Left lung (tissue), 4 donors: ENCODE measurements at regions not wholly inside any gene's neighbourhood (a gene's known extent, or its start where the extent isn't known, plus 50 kb on each side); places are given as distances from the start of the nearest gene placed in this dataset.

Experiments used
- ATAC-seq: fragments of 200-7000 bp; cut with Tn5 transposase; one replicate; pipeline ENCODE4 v1.9.1; 2020; ENCODE audit warnings: moderate library complexity
- DNase-seq, 4 donors: peaks; one replicate each; pipeline ENCODE4 v3.0.0-alpha.2; 2013 to 2020
- H3K27ac ChIP-seq, 2 donors: fragments of 200-600 bp; sonication (generic) in 1 of 2; one replicate each; pipeline versions ENCODE4 v1.5.0 to v1.8.0; 2020 to 2021
- H3K27me3 ChIP-seq, 2 donors: fragments of 200-600 bp; sonication (generic) in 1 of 2; one replicate each; pipeline versions ENCODE4 v1.5.0 to v1.8.0; 2020 to 2021
- H3K36me3 ChIP-seq, 2 donors: fragments of 200-600 bp; sonication (generic) in 1 of 2; one replicate each; pipeline versions ENCODE4 v1.5.0 to v1.8.0; 2020 to 2021
- H3K4me1 ChIP-seq, 2 donors: fragments of 200-600 bp; one replicate each; pipeline ENCODE4 v1.8.0; 2021
- H3K4me3 ChIP-seq, 2 donors: fragments of 200-600 bp; sonication (generic) in 1 of 2; one replicate each; pipeline versions ENCODE4 v1.5.0 to v1.8.0; 2020 to 2021; ENCODE audit warnings: mild to moderate bottlenecking in 1 of 2
- H3K9me3 ChIP-seq, 2 donors: fragments of 200-600 bp; sonication (generic) in 1 of 2; one replicate each; pipeline versions ENCODE4 v1.5.0 to v1.8.0; 2020 to 2021
- intact Hi-C, 2 donors: fragments of 100-400 bp; cut with DNase I; formaldehyde crosslinking; loops; one replicate each; pipeline versions ENCODE4 v1.11.2 to v1.14.2; 2022
- TF ChIP-seq, protein P1 (sequence below), 2 donors: fragments of 200-600 bp; sonication (generic) in 1 of 2; IDR thresholded peaks; one replicate each; pipeline versions ENCODE4 v1.5.0 to v1.8.0; 2021; ENCODE audit warnings: antibody characterized with exemption in 2 of 2
- donor health status: DM: no; HTN: yes; CAD: no.
- donor health status: DM: no; HTN: no; CAD: no.

DNA sequence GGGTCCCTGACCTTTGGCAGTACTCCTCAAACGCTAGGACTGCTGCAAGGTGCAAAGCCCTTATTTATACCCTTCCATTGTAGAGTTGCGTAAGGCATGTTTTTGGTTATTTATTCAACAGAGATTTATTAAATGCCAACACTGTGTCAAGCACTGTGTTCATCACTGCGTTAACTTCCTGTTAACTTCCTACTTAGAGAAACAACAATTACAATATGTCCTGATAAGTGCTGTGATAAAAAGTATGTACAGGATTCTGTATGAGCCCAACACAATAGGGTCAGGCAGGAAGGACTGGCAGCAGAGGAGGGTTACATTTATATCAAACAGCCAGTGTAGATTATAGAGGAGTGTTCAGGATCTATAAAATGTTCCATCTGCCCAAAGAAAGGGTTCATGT is 812.8 kb upstream of the API5 start:
- H3K27me3 ChIP-seq, result no peaks in the 10 kb centered on the region

DNA sequence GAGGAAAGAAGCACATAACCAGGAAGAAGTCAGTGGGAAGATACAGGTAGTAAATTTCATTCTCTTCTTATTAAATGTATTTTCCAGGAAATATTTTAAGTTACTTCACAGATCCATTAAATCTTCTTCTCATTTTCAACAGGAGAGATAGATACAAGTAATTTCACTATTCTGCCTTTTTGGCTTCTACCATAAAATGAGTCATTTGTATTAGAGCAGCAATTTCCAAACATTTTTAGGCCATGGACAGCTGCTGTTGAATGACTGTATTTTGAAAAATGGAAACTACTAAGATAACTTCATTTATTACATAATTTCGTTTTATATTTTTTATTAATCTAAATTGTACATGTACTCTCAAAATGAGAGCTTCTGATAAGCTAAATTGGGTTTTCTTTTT is 809.6 kb upstream of the API5 start:
- intact Hi-C loops, result no loop called here

More for the DNA sequence above, 812.8 kb upstream of the API5 start:
- H3K36me3 ChIP-seq, result no peaks in the 10 kb centered on the region
- DNase-seq, result no peak
- TF ChIP-seq, protein P1, sequence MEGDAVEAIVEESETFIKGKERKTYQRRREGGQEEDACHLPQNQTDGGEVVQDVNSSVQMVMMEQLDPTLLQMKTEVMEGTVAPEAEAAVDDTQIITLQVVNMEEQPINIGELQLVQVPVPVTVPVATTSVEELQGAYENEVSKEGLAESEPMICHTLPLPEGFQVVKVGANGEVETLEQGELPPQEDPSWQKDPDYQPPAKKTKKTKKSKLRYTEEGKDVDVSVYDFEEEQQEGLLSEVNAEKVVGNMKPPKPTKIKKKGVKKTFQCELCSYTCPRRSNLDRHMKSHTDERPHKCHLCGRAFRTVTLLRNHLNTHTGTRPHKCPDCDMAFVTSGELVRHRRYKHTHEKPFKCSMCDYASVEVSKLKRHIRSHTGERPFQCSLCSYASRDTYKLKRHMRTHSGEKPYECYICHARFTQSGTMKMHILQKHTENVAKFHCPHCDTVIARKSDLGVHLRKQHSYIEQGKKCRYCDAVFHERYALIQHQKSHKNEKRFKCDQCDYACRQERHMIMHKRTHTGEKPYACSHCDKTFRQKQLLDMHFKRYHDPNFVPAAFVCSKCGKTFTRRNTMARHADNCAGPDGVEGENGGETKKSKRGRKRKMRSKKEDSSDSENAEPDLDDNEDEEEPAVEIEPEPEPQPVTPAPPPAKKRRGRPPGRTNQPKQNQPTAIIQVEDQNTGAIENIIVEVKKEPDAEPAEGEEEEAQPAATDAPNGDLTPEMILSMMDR (IDR thresholded peaks at IDR 0.05), result no peak
- H3K9me3 ChIP-seq, result no peaks in the 10 kb centered on the region
- no peak overlapping the region for H3K27ac ChIP-seq
- no peak overlapping the region for H3K4me3 ChIP-seq
- H3K4me1 ChIP-seq, result no peaks in the 10 kb centered on the region
- intact Hi-C loops, result no loop called here
- ATAC-seq, result no peak

DNA sequence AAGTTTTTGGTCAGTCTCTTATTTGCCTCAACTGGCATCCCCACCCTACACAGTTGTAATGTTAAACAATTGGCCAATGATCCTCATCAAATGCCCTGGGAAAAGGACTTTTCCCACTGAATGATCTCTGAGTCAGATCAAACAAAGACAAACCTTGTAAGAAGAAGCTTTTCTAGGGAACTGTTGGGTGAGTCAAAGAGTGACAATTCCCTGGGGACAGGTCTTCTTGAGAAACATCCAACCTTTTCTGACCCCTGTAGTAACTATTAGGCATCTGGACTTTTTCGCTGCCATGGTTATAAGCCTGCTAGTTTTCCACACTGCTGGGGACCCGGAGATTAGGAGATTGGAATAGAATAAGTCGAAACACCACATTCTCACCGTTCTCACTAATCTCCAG is 789.8 kb upstream of the API5 start:
- intact Hi-C loops, result no loop called here
- no peak overlapping the region for H3K27ac ChIP-seq
- H3K9me3 ChIP-seq, result no peaks in the 10 kb centered on the region
- no peak for ATAC-seq
- DNase-seq, result no peak
- no peak overlapping the region for H3K4me3 ChIP-seq
- no peaks in the 10 kb centered on the region for H3K36me3 ChIP-seq
- peaks cover 0 to 14% of the 10 kb centered on the region in 2 donors for H3K27me3 ChIP-seq
- TF ChIP-seq, protein P1 (IDR thresholded peaks at IDR 0.05), result no peak
- H3K4me1 ChIP-seq, result no peaks in the 10 kb centered on the region

More for the DNA sequence above, 809.6 kb upstream of the API5 start:
- no peak overlapping the region for H3K4me3 ChIP-seq
- H3K27me3 ChIP-seq, result no peaks in the 10 kb centered on the region
- ATAC-seq (no peak), DNase-seq (no peak)
- H3K36me3 ChIP-seq, result no peaks in the 10 kb centered on the region
- TF ChIP-seq, protein P1 (IDR thresholded peaks at IDR 0.05), result no peak
- no peak overlapping the region for H3K27ac ChIP-seq
- H3K9me3 ChIP-seq, result no peaks in the 10 kb centered on the region
- H3K4me1 ChIP-seq, result no peaks in the 10 kb centered on the region

DNA sequence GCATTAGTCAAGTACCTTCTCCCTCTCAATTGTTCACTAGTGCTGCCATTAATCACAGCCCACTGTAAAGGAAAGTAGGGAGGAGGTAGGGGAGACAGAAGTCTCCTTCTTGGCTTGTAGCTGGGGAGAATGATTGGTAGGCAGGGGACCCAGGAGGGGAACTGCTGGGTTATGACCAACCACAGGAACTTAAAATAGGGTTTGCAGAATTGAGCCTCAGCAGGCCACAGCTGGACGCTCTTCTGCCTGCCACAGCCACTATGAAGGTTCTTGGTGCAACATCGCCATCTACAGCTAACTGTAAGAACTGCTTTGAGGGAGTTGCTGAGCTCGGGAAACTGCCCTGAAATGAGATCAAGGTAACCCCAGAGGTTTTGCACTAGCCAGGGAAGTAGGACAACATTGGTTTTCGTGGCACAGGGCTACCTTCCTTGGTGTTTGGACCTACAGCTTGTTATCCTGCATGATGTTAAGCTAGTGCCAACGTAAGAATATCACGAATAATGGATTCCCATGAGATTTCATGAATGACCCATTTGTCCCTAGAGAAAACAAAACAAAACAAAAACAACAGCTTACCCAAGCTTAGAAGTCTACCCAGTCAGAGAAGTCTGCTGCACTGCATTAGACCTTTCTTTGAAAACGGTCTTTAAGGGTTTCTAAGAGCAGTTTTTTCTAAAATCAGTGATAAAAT is 787.1 kb upstream of the API5 start:
- intact Hi-C loops, result no loop called here
- no peaks in the 10 kb centered on the region for H3K4me1 ChIP-seq
- no peak overlapping the region for H3K4me3 ChIP-seq
- peaks cover 0 to 14% of the 10 kb centered on the region in 2 donors for H3K27me3 ChIP-seq
- no peaks in the 10 kb centered on the region for H3K36me3 ChIP-seq
- no peaks in the 10 kb centered on the region for H3K9me3 ChIP-seq
- H3K27ac ChIP-seq, result no peak overlapping the region
- TF ChIP-seq, protein P1 (IDR thresholded peaks at IDR 0.05), result peak; percentile 59 to 74
- DNase-seq (peak in 2 of 4 donors; percentile 68 to 80), ATAC-seq (peak; percentile 96)

DNA sequence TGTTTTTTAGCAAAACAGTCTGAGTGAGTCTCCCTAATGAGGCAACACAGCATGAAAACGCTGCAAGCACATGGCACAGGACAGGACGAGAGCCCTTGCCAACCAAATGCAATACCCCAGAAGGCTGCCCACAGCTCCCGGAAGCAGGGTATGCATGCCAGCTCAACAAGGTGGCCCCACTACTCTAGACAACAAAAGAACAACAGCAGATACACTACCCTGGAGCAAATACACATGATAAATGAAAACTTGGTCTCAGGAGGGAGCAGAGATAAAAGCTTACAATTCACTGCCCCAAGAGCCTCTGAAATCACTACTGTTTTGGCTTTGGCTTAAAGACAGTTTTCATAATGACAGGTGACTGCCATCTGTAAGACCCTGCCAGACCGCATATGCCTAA is 785.4 kb upstream of the API5 start:
- no peaks in the 10 kb centered on the region for H3K4me1 ChIP-seq
- no peak overlapping the region for H3K27ac ChIP-seq
- H3K4me3 ChIP-seq, result no peak overlapping the region
- intact Hi-C loops, result no loop called here
- H3K27me3 ChIP-seq, result peaks cover 0 to 14% of the 10 kb centered on the region in 2 donors
- DNase-seq (no peak), ATAC-seq (no peak)
- no peaks in the 10 kb centered on the region for H3K36me3 ChIP-seq
- TF ChIP-seq, protein P1 (IDR thresholded peaks at IDR 0.05), result no peak
- H3K9me3 ChIP-seq, result no peaks in the 10 kb centered on the region
